Uterus (tissue), 2 donors: ENCODE measurements at regions not wholly inside any gene's neighbourhood (a gene's known extent, or its start where the extent isn't known, plus 50 kb on each side); places are given as distances from the start of the nearest gene placed in this dataset.

Source experiments
- POLR2A ChIP-seq, 2 donors: fragments of 450-650 bp; IDR thresholded peaks; one replicate each; pipeline ENCODE4 v1.6.1; 2016; ENCODE audit warnings: antibody characterized with exemption in 2 of 2, mild to moderate bottlenecking in 1 of 2, moderate library complexity in 1 of 2
- TF ChIP-seq, protein P1 (sequence below), 4 experiments: fragments of 200-600 bp in 2 of 4; fragments of 450-650 bp in 2 of 4; sonication (generic) in 2 of 4; IDR thresholded peaks; one replicate each; pipeline ENCODE4 v1.5.1; 2016 to 2019; ENCODE audit warnings: antibody characterized with exemption in 4 of 4, mild to moderate bottlenecking in 2 of 4, moderate library complexity in 1 of 4

DNA sequence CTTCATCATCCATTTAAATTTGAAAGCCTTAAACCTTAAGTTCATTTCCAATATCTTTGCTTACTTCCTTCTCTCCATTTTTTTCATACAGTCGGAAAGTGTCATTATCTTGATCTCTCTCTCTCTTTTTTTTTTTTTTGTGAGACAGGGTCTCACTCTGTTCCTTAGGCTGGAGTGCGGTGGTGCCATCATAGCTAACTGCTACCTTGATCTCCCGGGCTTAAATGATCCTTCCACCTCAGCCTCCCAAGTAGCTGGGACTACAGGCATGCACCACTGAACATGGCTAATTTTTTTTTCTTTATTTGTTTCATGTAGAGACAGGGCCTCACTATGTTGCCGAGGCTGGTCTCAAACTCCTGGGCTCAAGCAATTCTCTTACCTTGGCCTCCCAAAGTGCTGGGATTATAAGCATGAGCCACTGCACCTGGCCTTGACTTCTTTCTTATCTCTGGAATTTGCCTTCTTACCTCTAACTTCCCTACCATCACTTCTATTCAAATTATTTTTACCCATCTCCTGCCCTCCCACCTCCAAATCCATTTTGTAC lies 222.2 kb downstream of the MYCN start:
- TF ChIP-seq, protein P1, sequence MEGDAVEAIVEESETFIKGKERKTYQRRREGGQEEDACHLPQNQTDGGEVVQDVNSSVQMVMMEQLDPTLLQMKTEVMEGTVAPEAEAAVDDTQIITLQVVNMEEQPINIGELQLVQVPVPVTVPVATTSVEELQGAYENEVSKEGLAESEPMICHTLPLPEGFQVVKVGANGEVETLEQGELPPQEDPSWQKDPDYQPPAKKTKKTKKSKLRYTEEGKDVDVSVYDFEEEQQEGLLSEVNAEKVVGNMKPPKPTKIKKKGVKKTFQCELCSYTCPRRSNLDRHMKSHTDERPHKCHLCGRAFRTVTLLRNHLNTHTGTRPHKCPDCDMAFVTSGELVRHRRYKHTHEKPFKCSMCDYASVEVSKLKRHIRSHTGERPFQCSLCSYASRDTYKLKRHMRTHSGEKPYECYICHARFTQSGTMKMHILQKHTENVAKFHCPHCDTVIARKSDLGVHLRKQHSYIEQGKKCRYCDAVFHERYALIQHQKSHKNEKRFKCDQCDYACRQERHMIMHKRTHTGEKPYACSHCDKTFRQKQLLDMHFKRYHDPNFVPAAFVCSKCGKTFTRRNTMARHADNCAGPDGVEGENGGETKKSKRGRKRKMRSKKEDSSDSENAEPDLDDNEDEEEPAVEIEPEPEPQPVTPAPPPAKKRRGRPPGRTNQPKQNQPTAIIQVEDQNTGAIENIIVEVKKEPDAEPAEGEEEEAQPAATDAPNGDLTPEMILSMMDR (IDR thresholded peaks at IDR 0.05): no peak
- no peak for TF ChIP-seq POLR2A (IDR thresholded peaks at IDR 0.05)
